Panc1 (cell line): ENCODE measurements at regions not wholly inside any gene's neighbourhood (a gene's known extent, or its start where the extent isn't known, plus 50 kb on each side); places are given as distances from the start of the nearest gene placed in this dataset.

Source experiments
- CTCF ChIP-seq: fragments of 450-650 bp; IDR thresholded peaks from 2 replicates; pipeline ENCODE4 v1.5.1; 2017; ENCODE audit warnings: mild to moderate bottlenecking
- POLR2AphosphoS5 ChIP-seq: IDR thresholded peaks from 2 replicates; pipeline ENCODE4 v1.6.1; 2012; ENCODE audit warnings: mild to moderate bottlenecking, low read depth, low read length, moderate library complexity
- REST ChIP-seq, 2 experiments: IDR thresholded peaks; 2 replicates each; pipeline ENCODE4 v1.6.1; 2011 to 2012; ENCODE audit warnings: low read depth in 2 of 2, control low read depth in 1 of 2, low read length in 1 of 2, mild to moderate bottlenecking in 1 of 2, moderate library complexity in 1 of 2; ENCODE audit not compliant: insufficient read depth in 1 of 2
- SIN3A ChIP-seq: IDR thresholded peaks from 2 replicates; pipeline ENCODE4 v1.6.1; 2012; ENCODE audit warnings: low read depth, mild to moderate bottlenecking, low read length, moderate library complexity, borderline replicate concordance; ENCODE audit not compliant: insufficient read depth
- TCF7L2 ChIP-seq: IDR thresholded peaks from 2 replicates; pipeline ENCODE4 v1.6.1; 2011; ENCODE audit warnings: mild to moderate bottlenecking, low read depth, low read length, inconsistent platforms

- TF ChIP-seq REST (IDR thresholded peaks at IDR 0.05; ENCODE audit: insufficient read depth in 1 of 2, low read depth in 2 of 2, low read length in 1 of 2) (no peak), CTCF (no peak), POLR2AphosphoS5 (no peak), SIN3A (no peak), TCF7L2 (no peak)
Measured at GRCh38 chr4:52350926-52351325, 299.8 kb downstream of the SPATA18 start.
